Stimulated activated CD8-positive, alpha-beta memory T cell treated with anti-CD3 and anti-CD28 coated beads, Interleukin-12 subunit alpha, Interleukin-12 subunit beta, amount 100 ng/mL, for 24 hours (primary cell): ENCODE measurements at regions not wholly inside any gene's neighbourhood (a gene's known extent, or its start where the extent isn't known, plus 50 kb on each side); places are given as distances from the start of the nearest gene placed in this dataset.
"Not testable (repeated sequence)": the region's sequence is repeated elsewhere in the genome, so short reads cannot be mapped to it uniquely, and the experiment has no call there.

ENCODE experiments used
- DNase-seq: peaks from one replicate; pipeline ENCODE4 v3.0.0-alpha.2; 2020; ENCODE audit errors: extremely low read depth

- no peak for DNase-seq
Measured at GRCh38 chr22:49676783-49677494, 150.7 kb downstream of the BRD1 start.

- no peak for DNase-seq
Measured at GRCh38 chr22:49676230-49676629, 151.4 kb downstream of the BRD1 start.

- no peak for DNase-seq
Measured at GRCh38 chr22:49674479-49675050, 153.1 kb downstream of the BRD1 start.

GRCh38 chr22:49673048-49673447, 154.6 kb downstream of the BRD1 start:
- no peak for DNase-seq

GRCh38 chr22:49672014-49672516, 155.6 kb downstream of the BRD1 start:
- DNase-seq, result no peak

- no peak for DNase-seq
Measured at GRCh38 chr22:49671331-49672013, 156.2 kb downstream of the BRD1 start.

GRCh38 chr22:49670456-49671330, 157.0 kb downstream of the BRD1 start:
- no peak for DNase-seq

GRCh38 chr22:49669969-49670455, 157.7 kb downstream of the BRD1 start:
- DNase-seq, result not testable (repeated sequence)

GRCh38 chr22:49669427-49669968, 158.2 kb downstream of the BRD1 start:
- not testable (repeated sequence) for DNase-seq

- no peak for DNase-seq
Measured at GRCh38 chr22:49668402-49668801, 159.3 kb downstream of the BRD1 start.

GRCh38 chr22:49667236-49667635, 160.4 kb downstream of the BRD1 start:
- no peak for DNase-seq

GRCh38 chr22:49666146-49666809, 161.4 kb downstream of the BRD1 start:
- DNase-seq, result no peak

GRCh38 chr22:49664891-49665290, 162.8 kb downstream of the BRD1 start:
- DNase-seq, result no peak

GRCh38 chr22:49664371-49664881, 163.2 kb downstream of the BRD1 start:
- no peak for DNase-seq

GRCh38 chr22:49663823-49664222, 163.8 kb downstream of the BRD1 start:
- DNase-seq, result no peak

GRCh38 chr22:49663311-49663711, 164.4 kb downstream of the BRD1 start:
- DNase-seq, result no peak

- no peak for DNase-seq
Measured at GRCh38 chr22:49662681-49663080, 165.0 kb downstream of the BRD1 start.

- no peak for DNase-seq
Measured at GRCh38 chr22:49660794-49661781, 166.6 kb downstream of the BRD1 start.

GRCh38 chr22:49660321-49660720, 167.4 kb downstream of the BRD1 start:
- DNase-seq, result no peak
